ENCODE measurements at regions not wholly inside any gene's neighbourhood (a gene's known extent, or its start where the extent isn't known, plus 50 kb on each side); places are given as distances from the start of the nearest gene placed in this dataset. TPM values are rescaled to one million over a fixed set of nuclear protein-coding genes. Genes with fewer than 3 reads are reported as not detected.

DNA sequence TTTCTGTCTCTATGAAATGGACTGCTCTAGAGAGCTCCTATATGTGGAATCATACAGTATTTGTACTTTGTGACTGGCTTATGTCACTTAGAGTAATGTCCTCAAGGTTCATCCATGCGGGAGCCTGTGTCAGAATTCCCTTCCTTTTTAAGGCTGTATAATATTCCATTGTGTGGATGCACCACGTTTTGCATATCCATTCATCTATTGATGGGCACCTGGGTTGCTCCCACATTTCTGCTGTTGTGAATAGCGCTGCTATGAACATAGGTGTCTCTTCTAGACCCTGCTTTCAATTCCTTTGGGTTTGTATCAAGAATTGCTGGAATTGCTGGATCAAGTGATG, 155.4 kb downstream of the BMP7 start:
- TF ChIP-seq, protein P1, sequence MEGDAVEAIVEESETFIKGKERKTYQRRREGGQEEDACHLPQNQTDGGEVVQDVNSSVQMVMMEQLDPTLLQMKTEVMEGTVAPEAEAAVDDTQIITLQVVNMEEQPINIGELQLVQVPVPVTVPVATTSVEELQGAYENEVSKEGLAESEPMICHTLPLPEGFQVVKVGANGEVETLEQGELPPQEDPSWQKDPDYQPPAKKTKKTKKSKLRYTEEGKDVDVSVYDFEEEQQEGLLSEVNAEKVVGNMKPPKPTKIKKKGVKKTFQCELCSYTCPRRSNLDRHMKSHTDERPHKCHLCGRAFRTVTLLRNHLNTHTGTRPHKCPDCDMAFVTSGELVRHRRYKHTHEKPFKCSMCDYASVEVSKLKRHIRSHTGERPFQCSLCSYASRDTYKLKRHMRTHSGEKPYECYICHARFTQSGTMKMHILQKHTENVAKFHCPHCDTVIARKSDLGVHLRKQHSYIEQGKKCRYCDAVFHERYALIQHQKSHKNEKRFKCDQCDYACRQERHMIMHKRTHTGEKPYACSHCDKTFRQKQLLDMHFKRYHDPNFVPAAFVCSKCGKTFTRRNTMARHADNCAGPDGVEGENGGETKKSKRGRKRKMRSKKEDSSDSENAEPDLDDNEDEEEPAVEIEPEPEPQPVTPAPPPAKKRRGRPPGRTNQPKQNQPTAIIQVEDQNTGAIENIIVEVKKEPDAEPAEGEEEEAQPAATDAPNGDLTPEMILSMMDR (IDR thresholded peaks at IDR 0.05; ENCODE audit: insufficient read depth, low read depth, low read length): no peak
- no peaks in the 10 kb centered on the region for H3K36me3 ChIP-seq (ENCODE audit: control insufficient read depth, insufficient read depth, low read length)
- no peak for DNase-seq (ENCODE audit: low read depth)
- H3K4me3 ChIP-seq (ENCODE audit: low read depth, low read length): no peak overlapping the region
- ChIA-PET CTCF (no interaction called here), POLR2A (no interaction called here)
- H3K27me3 ChIP-seq (ENCODE audit: control insufficient read depth, insufficient read depth, low read length): peaks cover 2% of the 10 kb centered on the region; the same call in 1 of the 2 replicates

DNA sequence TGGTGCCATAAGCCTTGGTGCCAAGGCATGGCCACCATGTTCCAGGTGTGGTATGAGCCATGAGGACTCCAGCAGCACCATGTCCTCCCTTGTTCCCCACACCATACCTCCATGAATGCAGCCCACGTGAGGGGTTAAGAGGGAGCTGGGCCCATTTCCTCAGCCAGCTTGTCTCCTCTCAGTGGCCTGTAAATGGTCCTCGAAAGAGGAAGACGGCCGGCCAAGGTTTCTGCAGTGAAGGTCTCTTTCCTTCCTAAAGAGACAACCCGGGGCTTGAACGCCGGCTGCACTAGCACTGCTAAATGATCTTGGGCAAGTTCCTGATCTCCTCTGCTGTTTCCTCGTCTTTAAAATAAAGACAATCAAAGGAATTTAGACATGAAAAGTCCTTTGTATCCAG, 154.0 kb downstream of the BMP7 start:
- Histone ChIP-seq H3K27me3 (ENCODE audit: control insufficient read depth, insufficient read depth, low read length) (no peaks in the 10 kb centered on the region), H3K36me3 (ENCODE audit: control insufficient read depth, insufficient read depth, low read length) (no peaks in the 10 kb centered on the region), H3K4me3 (ENCODE audit: low read depth, low read length) (no peak overlapping the region)
- DNase-seq (ENCODE audit: low read depth): no peak
- ChIA-PET POLR2A (no interaction called here), CTCF (no interaction called here)
- TF ChIP-seq, protein P1 (IDR thresholded peaks at IDR 0.05; ENCODE audit: insufficient read depth, low read depth, low read length): no peak

DNA sequence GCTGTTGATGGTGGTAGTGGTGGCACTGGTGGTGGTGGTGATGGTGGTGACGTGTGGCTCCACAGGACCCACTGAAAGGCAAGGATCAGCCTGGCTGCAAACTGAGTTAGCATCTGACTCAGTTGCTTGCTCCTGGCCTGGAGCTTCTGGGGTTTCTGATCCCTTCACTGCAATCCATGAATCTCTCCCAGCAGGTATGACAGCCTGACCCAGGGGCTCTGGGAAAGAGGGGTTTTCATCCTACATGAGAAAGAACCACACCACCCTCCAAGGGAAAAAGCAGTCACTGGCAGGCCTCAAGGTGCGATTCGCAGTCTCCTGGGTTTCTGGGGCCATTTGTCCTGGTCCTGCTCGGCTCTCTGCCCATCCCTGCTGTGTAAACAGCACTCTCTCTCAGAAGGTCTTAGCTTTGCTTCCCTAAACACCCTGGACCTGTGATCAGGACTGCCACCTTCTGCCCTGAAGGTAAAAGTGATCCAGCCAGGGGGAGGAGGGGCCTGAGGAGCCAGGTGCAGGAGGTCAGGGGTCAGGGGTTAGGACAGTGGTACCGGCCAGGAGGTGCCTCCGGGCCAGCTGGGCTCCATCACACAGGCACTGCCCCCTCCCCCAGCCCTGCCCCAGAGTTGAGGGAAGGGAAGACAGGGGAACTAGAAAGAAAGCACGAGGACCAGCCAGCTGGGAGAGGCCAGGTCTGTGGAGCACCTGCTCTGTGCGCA, 152.0 kb downstream of the BMP7 start:
- CTCF ChIA-PET: interaction anchor here (1.7 kb wide), 1 partner anchor 232 kb away, joined by 5 read pairs; no protein-coding TSS in a partner anchor
- POLR2A ChIA-PET: no interaction called here

DNA sequence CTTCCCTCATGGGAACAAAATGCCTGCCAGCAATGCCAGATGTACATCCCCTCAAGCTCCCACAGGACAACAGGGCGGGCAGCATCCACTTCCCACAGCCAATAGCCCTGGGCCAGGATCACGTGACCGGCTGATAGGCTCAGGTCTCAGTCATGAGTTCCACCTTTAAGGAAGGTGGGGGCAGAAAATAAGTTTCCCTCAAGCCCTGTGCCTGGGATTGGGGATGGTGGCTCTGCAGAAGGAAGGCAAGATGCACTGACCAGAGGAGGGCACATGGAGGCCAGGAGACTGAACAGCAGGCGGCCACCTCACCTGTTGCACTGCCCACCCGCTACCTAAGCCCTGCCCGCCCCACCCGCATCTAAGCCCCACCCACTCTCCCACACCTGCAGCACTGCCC, 149.1 kb downstream of the BMP7 start:
- H3K36me3 ChIP-seq (ENCODE audit: control insufficient read depth, insufficient read depth, low read length): no peaks in the 10 kb centered on the region
- ChIA-PET POLR2A (no interaction called here), CTCF (no interaction called here)
- TF ChIP-seq, protein P1 (IDR thresholded peaks at IDR 0.05; ENCODE audit: insufficient read depth, low read depth, low read length): no peak
- no peak for DNase-seq (ENCODE audit: low read depth)
- no peaks in the 10 kb centered on the region for H3K27me3 ChIP-seq (ENCODE audit: control insufficient read depth, insufficient read depth, low read length)
- no peak overlapping the region for H3K4me3 ChIP-seq (ENCODE audit: low read depth, low read length)

More for the DNA sequence above, 152.0 kb downstream of the BMP7 start:
- Histone ChIP-seq H3K36me3 (ENCODE audit: control insufficient read depth, insufficient read depth, low read length) (no peaks in the 10 kb centered on the region), H3K27me3 (ENCODE audit: control insufficient read depth, insufficient read depth, low read length) (no peaks in the 10 kb centered on the region), H3K4me3 (ENCODE audit: low read depth, low read length) (no peak overlapping the region)
- TF ChIP-seq, protein P1 (IDR thresholded peaks at IDR 0.05; ENCODE audit: insufficient read depth, low read depth, low read length): no peak
- no peak for DNase-seq (ENCODE audit: low read depth)

DNA sequence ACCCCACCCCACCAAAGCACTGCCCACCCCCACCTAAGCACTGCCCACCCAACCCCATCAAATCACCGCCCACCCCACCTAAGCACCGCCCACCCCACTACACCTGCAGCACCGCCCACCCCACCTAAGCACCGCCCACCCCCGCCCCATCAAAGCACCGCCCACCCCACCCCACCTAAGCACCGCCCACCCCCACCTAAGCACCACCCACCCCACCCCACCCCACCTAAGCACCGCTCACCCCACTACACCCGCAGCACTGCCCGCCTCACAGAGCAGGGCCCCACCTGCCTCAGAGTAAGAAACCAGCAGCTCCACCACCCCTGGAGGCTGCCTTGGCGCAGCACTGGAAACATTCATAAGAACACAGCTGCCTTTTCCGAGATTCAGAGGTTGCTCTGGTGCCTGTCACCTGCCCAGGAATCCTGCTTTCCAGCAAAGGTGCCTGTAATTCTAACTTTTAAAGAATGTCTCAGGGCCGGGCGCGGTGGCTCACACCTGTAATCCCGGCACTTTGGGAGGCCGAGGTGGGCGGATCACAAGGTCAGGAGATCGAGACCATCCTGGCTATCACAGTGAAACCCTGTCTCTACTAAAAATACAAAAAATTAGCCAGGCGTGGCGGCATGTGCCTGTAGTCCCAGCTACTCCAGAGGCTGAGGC, 148.2 kb downstream of the BMP7 start:
- Histone ChIP-seq H3K4me3 (ENCODE audit: low read depth, low read length) (no peak overlapping the region), H3K36me3 (ENCODE audit: control insufficient read depth, insufficient read depth, low read length) (no peaks in the 10 kb centered on the region), H3K27me3 (ENCODE audit: control insufficient read depth, insufficient read depth, low read length) (no peaks in the 10 kb centered on the region)
- ChIA-PET POLR2A (no interaction called here), CTCF (no interaction called here)
- DNase-seq (ENCODE audit: low read depth): no peak
- TF ChIP-seq, protein P1 (IDR thresholded peaks at IDR 0.05; ENCODE audit: insufficient read depth, low read depth, low read length): no peak

Small RNA genes in the stretch of these regions (small RNA-seq; reads per million reads assigned to genes)
- not detected for gene RNU6-929P (ENCODE audit: insufficient read length, low read depth, low replicate concordance)
